Activated T-cell treated with anti-CD3 and anti-CD28 coated beads for 48 hours (primary cell): ENCODE measurements at regions not wholly inside any gene's neighbourhood (a gene's known extent, or its start where the extent isn't known, plus 50 kb on each side); places are given as distances from the start of the nearest gene placed in this dataset.
"Not testable (repeated sequence)": the region's sequence is repeated elsewhere in the genome, so short reads cannot be mapped to it uniquely, and the experiment has no call there.

ENCODE experiments used
- DNase-seq: peaks from one replicate; pipeline ENCODE4 v3.0.0-alpha.2; 2020; ENCODE audit warnings: low read depth

- DNase-seq: no peak
Observed at GRCh38 chr11:129503646-129504045, 128.0 kb downstream of the BARX2 start.

- no peak for DNase-seq
Observed at GRCh38 chr11:129505266-129505665, 129.6 kb downstream of the BARX2 start.

- no peak for DNase-seq
Observed at GRCh38 chr11:129508163-129508562, 132.5 kb downstream of the BARX2 start.

- no peak for DNase-seq
Observed at GRCh38 chr11:129528296-129528695, 152.6 kb downstream of the BARX2 start.

GRCh38 chr11:129530154-129530895, 154.7 kb downstream of the BARX2 start:
- no peak for DNase-seq

- DNase-seq: no peak
Observed at GRCh38 chr11:129533395-129533794, 157.7 kb downstream of the BARX2 start.

GRCh38 chr11:129536338-129536737, 160.7 kb downstream of the BARX2 start:
- no peak for DNase-seq

- DNase-seq: no peak
Observed at GRCh38 chr11:129538323-129538722, 162.7 kb downstream of the BARX2 start.

GRCh38 chr11:129543515-129544290, 168.1 kb downstream of the BARX2 start:
- DNase-seq: no peak

- no peak for DNase-seq
Observed at GRCh38 chr11:129544691-129545090, 169.0 kb downstream of the BARX2 start.

GRCh38 chr11:129546266-129546665, 170.6 kb downstream of the BARX2 start:
- no peak for DNase-seq

GRCh38 chr11:129557421-129557820, 181.8 kb downstream of the BARX2 start:
- DNase-seq: no peak

GRCh38 chr11:129569007-129569406, 193.4 kb downstream of the BARX2 start:
- DNase-seq: no peak

GRCh38 chr11:129572667-129573066, 197.0 kb downstream of the BARX2 start:
- not testable (repeated sequence) for DNase-seq

GRCh38 chr11:129573161-129573560, 197.5 kb downstream of the BARX2 start:
- DNase-seq: no peak

GRCh38 chr11:129574431-129574830, 198.8 kb downstream of the BARX2 start:
- DNase-seq: no peak

GRCh38 chr11:129576652-129577051, 201.0 kb downstream of the BARX2 start:
- DNase-seq: no peak

GRCh38 chr11:129578006-129578405, 202.4 kb downstream of the BARX2 start:
- DNase-seq: no peak

GRCh38 chr11:129580278-129580677, 204.6 kb downstream of the BARX2 start:
- no peak for DNase-seq

- DNase-seq: no peak
Observed at GRCh38 chr11:129584316-129584715, 208.7 kb downstream of the BARX2 start.

GRCh38 chr11:129589190-129589860, 213.7 kb downstream of the BARX2 start:
- no peak for DNase-seq

GRCh38 chr11:129590030-129590752, 214.5 kb downstream of the BARX2 start:
- no peak for DNase-seq
